ENCODE measurements at regions not wholly inside any gene's neighbourhood (a gene's known extent, or its start where the extent isn't known, plus 50 kb on each side); places are given as distances from the start of the nearest gene placed in this dataset.

DNA sequence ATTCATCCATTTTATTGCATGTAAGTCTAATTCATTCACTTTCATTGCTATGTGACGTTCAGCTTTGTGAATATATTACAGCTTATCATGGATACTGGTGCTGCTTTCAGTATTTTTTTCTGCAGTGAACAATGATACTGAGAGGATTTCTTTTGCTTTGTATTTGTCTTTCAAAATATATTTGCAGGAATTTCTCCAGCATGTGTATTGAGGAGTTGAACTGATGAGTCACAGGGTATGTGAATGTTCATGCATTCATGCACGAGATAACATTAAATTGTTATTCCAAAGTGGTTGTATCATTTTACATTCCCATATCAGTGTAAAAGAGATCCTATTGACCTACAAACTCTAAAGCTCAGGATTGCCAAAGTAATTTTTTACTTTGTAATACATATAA, 283.8 kb upstream of the ARSJ start:
- Histone ChIP-seq H3K27me3 (ENCODE audit: control insufficient read depth in 3 of 3, insufficient read depth in 3 of 3, low read length in 2 of 3) (no peaks in the 10 kb centered on the region), H3K27ac (ENCODE audit: low read depth in 1 of 2, low read length in 1 of 2) (no peak overlapping the region), H3K36me3 (ENCODE audit: control insufficient read depth in 4 of 4, insufficient read depth in 4 of 4, low read length in 4 of 4) (no peaks in the 10 kb centered on the region), H3K9ac (ENCODE audit: insufficient read depth in 1 of 2, low read length in 2 of 2) (no peak overlapping the region), H3K9me3 (ENCODE audit: control insufficient read depth in 4 of 4, insufficient read depth in 3 of 4, low read length in 3 of 4) (no peaks in the 10 kb centered on the region), H3K4me3 (no peak overlapping the region), H3K4me1 (ENCODE audit: control insufficient read depth in 5 of 5, insufficient read depth in 5 of 5, low read length in 5 of 5) (no peaks in the 10 kb centered on the region)
- DNase-seq (no peak), ATAC-seq (ENCODE audit: insufficient read depth, low FRiP score) (no peak)
- TF ChIP-seq CTCF (IDR thresholded peaks at IDR 0.05; ENCODE audit: control extremely low read depth, extremely low read depth), result no peak
- WGBS, 2 donors, result 71 to 84% methylated on average over 2 of the region's 2 CpGs

GRCh38 chr4:114264452-114264851, 285.0 kb upstream of the ARSJ start:
- ATAC-seq (ENCODE audit: insufficient read depth, low FRiP score) (no peak), DNase-seq (no peak)
- TF ChIP-seq CTCF (IDR thresholded peaks at IDR 0.05; ENCODE audit: control extremely low read depth, extremely low read depth), result no peak
- no peaks in the 10 kb centered on the region for H3K27me3 ChIP-seq (ENCODE audit: control insufficient read depth in 3 of 3, insufficient read depth in 3 of 3, low read length in 2 of 3)
- 61 to 65% methylated on average over 1 of the region's 1 CpG for WGBS, 2 donors
- H3K27ac ChIP-seq (ENCODE audit: low read depth in 1 of 2, low read length in 1 of 2), result no peak overlapping the region
- no peak overlapping the region for H3K4me3 ChIP-seq
- no peaks in the 10 kb centered on the region for H3K9me3 ChIP-seq (ENCODE audit: control insufficient read depth in 4 of 4, insufficient read depth in 3 of 4, low read length in 3 of 4)
- no peak overlapping the region for H3K9ac ChIP-seq (ENCODE audit: insufficient read depth in 1 of 2, low read length in 2 of 2)
- no peaks in the 10 kb centered on the region for H3K36me3 ChIP-seq (ENCODE audit: control insufficient read depth in 4 of 4, insufficient read depth in 4 of 4, low read length in 4 of 4)
- H3K4me1 ChIP-seq (ENCODE audit: control insufficient read depth in 5 of 5, insufficient read depth in 5 of 5, low read length in 5 of 5), result no peaks in the 10 kb centered on the region

GRCh38 chr4:114264877-114265291, 285.4 kb upstream of the ARSJ start:
- 65 to 68% methylated on average over 1 of the region's 1 CpG for WGBS, 2 donors
- Histone ChIP-seq H3K36me3 (ENCODE audit: control insufficient read depth in 4 of 4, insufficient read depth in 4 of 4, low read length in 4 of 4) (no peaks in the 10 kb centered on the region), H3K4me1 (ENCODE audit: control insufficient read depth in 5 of 5, insufficient read depth in 5 of 5, low read length in 5 of 5) (no peaks in the 10 kb centered on the region), H3K9me3 (ENCODE audit: control insufficient read depth in 4 of 4, insufficient read depth in 3 of 4, low read length in 3 of 4) (no peaks in the 10 kb centered on the region), H3K4me3 (no peak overlapping the region), H3K27ac (ENCODE audit: low read depth in 1 of 2, low read length in 1 of 2) (no peak overlapping the region), H3K27me3 (ENCODE audit: control insufficient read depth in 3 of 3, insufficient read depth in 3 of 3, low read length in 2 of 3) (no peaks in the 10 kb centered on the region), H3K9ac (ENCODE audit: insufficient read depth in 1 of 2, low read length in 2 of 2) (no peak overlapping the region)
- DNase-seq, result no peak
- TF ChIP-seq CTCF (IDR thresholded peaks at IDR 0.05; ENCODE audit: control extremely low read depth, extremely low read depth), result no peak
- ATAC-seq (ENCODE audit: insufficient read depth, low FRiP score), result no peak

DNA sequence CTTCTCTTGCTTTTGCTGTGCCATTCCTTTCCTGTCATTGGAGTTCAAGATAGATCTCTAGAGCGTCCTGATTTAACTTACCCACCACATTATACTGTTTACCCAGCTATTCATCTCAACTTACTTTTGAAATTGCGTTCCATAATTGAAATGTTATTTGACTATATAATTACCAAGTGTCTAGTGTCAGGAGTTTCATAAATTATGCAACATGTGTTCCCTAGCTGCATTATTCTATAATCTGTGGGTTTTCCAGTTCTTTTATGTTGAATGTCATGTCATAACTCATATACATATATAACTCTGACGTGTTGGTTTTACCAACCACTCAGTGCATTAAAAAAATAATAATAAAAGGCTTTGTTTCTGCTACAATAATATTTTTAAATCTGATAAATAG, 285.9 kb upstream of the ARSJ start:
- DNase-seq, result no peak
- no peak overlapping the region for H3K9ac ChIP-seq (ENCODE audit: insufficient read depth in 1 of 2, low read length in 2 of 2)
- no peaks in the 10 kb centered on the region for H3K4me1 ChIP-seq (ENCODE audit: control insufficient read depth in 5 of 5, insufficient read depth in 5 of 5, low read length in 5 of 5)
- H3K9me3 ChIP-seq (ENCODE audit: control insufficient read depth in 4 of 4, insufficient read depth in 3 of 4, low read length in 3 of 4), result no peaks in the 10 kb centered on the region
- 67 to 75% methylated on average over 3 of the region's 3 CpGs for WGBS, 2 donors
- H3K27ac ChIP-seq (ENCODE audit: low read depth in 1 of 2, low read length in 1 of 2), result no peak overlapping the region
- no peaks in the 10 kb centered on the region for H3K36me3 ChIP-seq (ENCODE audit: control insufficient read depth in 4 of 4, insufficient read depth in 4 of 4, low read length in 4 of 4)
- no peaks in the 10 kb centered on the region for H3K27me3 ChIP-seq (ENCODE audit: control insufficient read depth in 3 of 3, insufficient read depth in 3 of 3, low read length in 2 of 3)
- H3K4me3 ChIP-seq, result no peak overlapping the region
- no peak for ATAC-seq (ENCODE audit: insufficient read depth, low FRiP score)
- no peak for TF ChIP-seq CTCF (IDR thresholded peaks at IDR 0.05; ENCODE audit: control extremely low read depth, extremely low read depth)

Data from lung (tissue), 11 donors.